NCI-H2196 treated with DMSO at 0.1 percent for 48 hours (cell line): ENCODE measurements at regions not wholly inside any gene's neighbourhood (a gene's known extent, or its start where the extent isn't known, plus 50 kb on each side); places are given as distances from the start of the nearest gene placed in this dataset.
"Not testable (repeated sequence)": the region's sequence is repeated elsewhere in the genome, so short reads cannot be mapped to it uniquely, and the experiment has no call there.

Experiments
- DNase-seq: peaks from one replicate; lab custom pipeline; 2025; ENCODE audit not compliant: unreplicated experiment; lab: John Stamatoyannopoulos, UW

GRCh38 chr13:46498650-46499049 is 54.3 kb upstream of the LRCH1 start:
- no peak for DNase-seq

- DNase-seq: no peak
These were observed 56.9 kb upstream of the LRCH1 start for GRCh38 chr13:46496086-46496485.

- no peak for DNase-seq
These were observed 57.3 kb upstream of the LRCH1 start for GRCh38 chr13:46495651-46496050.

- no peak for DNase-seq
These were observed 57.9 kb upstream of the LRCH1 start for GRCh38 chr13:46495066-46495465.

GRCh38 chr13:46492946-46493345 is 60.0 kb upstream of the LRCH1 start:
- peak; percentile 5 for DNase-seq

- DNase-seq: no peak
These were observed 61.3 kb upstream of the LRCH1 start for GRCh38 chr13:46491641-46492040.

GRCh38 chr13:46490713-46491112 is 62.3 kb upstream of the LRCH1 start:
- not testable (repeated sequence) for DNase-seq

GRCh38 chr13:46490129-46490528 is 62.8 kb upstream of the LRCH1 start:
- DNase-seq: no peak

GRCh38 chr13:46489586-46490023 is 63.4 kb upstream of the LRCH1 start:
- no peak for DNase-seq

- DNase-seq: no peak
These were observed 65.2 kb upstream of the LRCH1 start for GRCh38 chr13:46487748-46488147.

GRCh38 chr13:46486270-46486669 is 66.7 kb upstream of the LRCH1 start:
- no peak for DNase-seq

GRCh38 chr13:46484561-46484960 is 68.4 kb upstream of the LRCH1 start:
- DNase-seq: no peak

- DNase-seq: no peak
These were observed 71.8 kb upstream of the LRCH1 start for GRCh38 chr13:46481166-46481565.

- DNase-seq: no peak
These were observed 72.8 kb upstream of the LRCH1 start for GRCh38 chr13:46480131-46480530.

- DNase-seq: no peak
These were observed 73.3 kb upstream of the LRCH1 start for GRCh38 chr13:46479691-46480090.

GRCh38 chr13:46479283-46479682 is 73.7 kb upstream of the LRCH1 start:
- no peak for DNase-seq

GRCh38 chr13:46478651-46479050 is 74.3 kb upstream of the LRCH1 start:
- DNase-seq: no peak

- DNase-seq: no peak
These were observed 76.8 kb upstream of the LRCH1 start for GRCh38 chr13:46476174-46476573.

GRCh38 chr13:46475541-46475991 is 77.4 kb upstream of the LRCH1 start:
- no peak for DNase-seq

- no peak for DNase-seq
These were observed 79.2 kb upstream of the LRCH1 start for GRCh38 chr13:46473806-46474205.

- DNase-seq: no peak
These were observed 80.6 kb upstream of the LRCH1 start for GRCh38 chr13:46472384-46472783.

GRCh38 chr13:46469699-46470098 is 82.6 kb upstream of the RUBCNL start:
- DNase-seq: not testable (repeated sequence)

- DNase-seq: no peak
These were observed 81.8 kb upstream of the RUBCNL start for GRCh38 chr13:46468570-46469463.
